Glutamatergic neuron (in vitro differentiated cells): ENCODE measurements at regions not wholly inside any gene's neighbourhood (a gene's known extent, or its start where the extent isn't known, plus 50 kb on each side); places are given as distances from the start of the nearest gene placed in this dataset.
"Not testable (repeated sequence)": the region's sequence is repeated elsewhere in the genome, so short reads cannot be mapped to it uniquely, and the experiment has no call there.

ENCODE experiments used
- DNase-seq: peaks from one replicate; pipeline ENCODE4 v3.0.0; 2022
- H3K27ac Mint-ChIP-seq: one replicate; pipeline ENCODE4 v1.8.0; 2020; ENCODE audit warnings: mild to moderate bottlenecking, mixed read lengths, inconsistent platforms; ENCODE audit not compliant: unreplicated experiment
- H3K27me3 Mint-ChIP-seq: one replicate; pipeline ENCODE4 v1.8.0; 2020; ENCODE audit warnings: mild to moderate bottlenecking, moderate library complexity, mixed read lengths, inconsistent platforms; ENCODE audit not compliant: unreplicated experiment
- H3K36me3 Mint-ChIP-seq: one replicate; pipeline ENCODE4 v1.8.0; 2020; ENCODE audit warnings: mild to moderate bottlenecking, mixed read lengths, inconsistent platforms; ENCODE audit not compliant: unreplicated experiment
- H3K4me1 Mint-ChIP-seq: one replicate; pipeline ENCODE4 v1.8.0; 2020; ENCODE audit warnings: mild to moderate bottlenecking, low read depth, mixed read lengths, inconsistent platforms; ENCODE audit not compliant: unreplicated experiment
- H3K4me3 Mint-ChIP-seq: one replicate; pipeline ENCODE4 v1.8.0; 2020; ENCODE audit warnings: mild to moderate bottlenecking, mixed read lengths, inconsistent platforms; ENCODE audit not compliant: unreplicated experiment
- H3K9me3 Mint-ChIP-seq: one replicate; pipeline ENCODE4 v1.8.0; 2020; ENCODE audit warnings: mild to moderate bottlenecking, moderate library complexity, mixed read lengths, inconsistent platforms; ENCODE audit not compliant: unreplicated experiment
- CTCF ChIP-seq: fragments of 200-600 bp; sonication (generic); IDR thresholded peaks from one replicate; pipeline ENCODE4 v1.5.0; 2021; ENCODE audit not compliant: partially characterized antibody, unreplicated experiment

DNA sequence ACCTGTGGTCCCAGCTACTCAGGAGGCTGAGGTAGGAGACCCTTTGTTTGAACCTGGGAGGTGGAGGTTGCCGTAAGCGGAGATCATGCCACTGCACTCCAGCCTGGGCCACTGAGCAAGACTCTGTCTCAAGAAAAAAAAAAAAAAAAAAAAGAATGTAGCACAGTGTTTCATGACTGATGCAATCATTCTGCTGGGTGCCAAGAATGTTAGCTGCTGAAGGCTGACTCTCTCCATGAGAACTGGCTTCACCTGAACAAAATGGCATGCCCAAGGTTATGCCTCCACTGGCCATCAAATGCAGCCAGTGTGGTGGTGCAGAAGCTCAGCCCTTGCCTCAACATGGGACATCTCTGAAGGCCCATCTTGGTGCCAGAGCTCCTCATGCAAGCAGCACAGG, 412.1 kb downstream of the ADAM29 start:
- no peak overlapping the region for H3K27ac Mint-ChIP-seq

DNA sequence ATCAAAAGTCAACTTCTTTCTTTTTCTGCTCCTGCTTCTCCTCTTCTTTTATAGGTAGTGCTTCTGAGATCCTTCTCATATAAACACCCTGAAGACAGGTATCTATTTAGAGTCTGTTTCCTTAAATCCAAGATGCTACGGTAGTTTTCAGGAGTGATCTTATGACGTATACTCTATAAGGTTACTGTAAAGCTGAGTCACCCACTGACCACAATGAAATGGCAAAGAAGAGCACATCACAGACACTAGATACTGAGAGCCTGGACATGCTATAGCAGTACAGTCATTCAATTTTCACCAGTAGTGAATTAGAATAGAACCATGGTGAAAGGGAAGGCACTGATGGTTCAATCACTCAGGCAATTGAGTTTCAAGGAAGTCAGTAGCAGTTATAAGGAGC, 412.5 kb downstream of the ADAM29 start:
- no peak for DNase-seq
- no peak for TF ChIP-seq CTCF
- no peaks in the 10 kb centered on the region for H3K4me1 Mint-ChIP-seq
- H3K9me3 Mint-ChIP-seq: no peaks in the 10 kb centered on the region
- H3K27me3 Mint-ChIP-seq: no peaks in the 10 kb centered on the region
- H3K4me3 Mint-ChIP-seq: no peak overlapping the region
- H3K36me3 Mint-ChIP-seq: no peaks in the 10 kb centered on the region
- H3K27ac Mint-ChIP-seq: no peak overlapping the region

More for the DNA sequence above, 412.1 kb downstream of the ADAM29 start:
- H3K27me3 Mint-ChIP-seq: no peaks in the 10 kb centered on the region
- no peaks in the 10 kb centered on the region for H3K4me1 Mint-ChIP-seq
- H3K9me3 Mint-ChIP-seq: no peaks in the 10 kb centered on the region
- TF ChIP-seq CTCF: no peak
- no peaks in the 10 kb centered on the region for H3K36me3 Mint-ChIP-seq
- DNase-seq: no peak
- no peak overlapping the region for H3K4me3 Mint-ChIP-seq

GRCh38 chr4:175335331-175335730, 417.2 kb downstream of the ADAM29 start:
- no peaks in the 10 kb centered on the region for H3K27me3 Mint-ChIP-seq
- H3K27ac Mint-ChIP-seq: no peak overlapping the region
- no peaks in the 10 kb centered on the region for H3K36me3 Mint-ChIP-seq
- H3K9me3 Mint-ChIP-seq: no peaks in the 10 kb centered on the region
- no peak for DNase-seq
- no peak for TF ChIP-seq CTCF
- H3K4me3 Mint-ChIP-seq: no peak overlapping the region
- H3K4me1 Mint-ChIP-seq: no peaks in the 10 kb centered on the region

DNA sequence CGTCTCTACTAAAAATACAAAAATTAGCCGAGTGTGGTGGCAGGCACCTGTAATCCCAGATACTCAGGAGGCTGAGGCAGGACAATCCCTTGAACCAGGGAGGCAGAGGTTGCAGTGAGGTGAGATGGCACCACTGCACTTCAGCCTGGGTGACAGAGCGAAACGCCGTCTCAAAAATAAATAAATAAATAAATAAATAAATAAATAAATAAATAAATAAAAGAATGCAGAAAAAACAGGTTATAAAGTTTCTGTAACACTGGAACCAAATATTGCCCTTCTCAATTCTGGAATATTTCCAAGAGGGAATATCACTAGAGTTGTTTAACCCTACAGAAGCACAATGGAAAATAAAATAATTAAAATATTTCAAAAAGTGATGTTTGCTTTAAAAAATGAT, 418.4 kb downstream of the ADAM29 start:
- H3K27me3 Mint-ChIP-seq, H3K36me3 Mint-ChIP-seq, H3K27ac Mint-ChIP-seq, DNase-seq, H3K4me1 Mint-ChIP-seq, H3K4me3 Mint-ChIP-seq, H3K9me3 Mint-ChIP-seq: not testable (repeated sequence)

- Mint-ChIP-seq H3K9me3 (peaks cover 3% of the 10 kb centered on the region), H3K27me3 (no peaks in the 10 kb centered on the region), H3K4me1 (no peaks in the 10 kb centered on the region), H3K36me3 (peaks cover 5% of the 10 kb centered on the region), H3K4me3 (no peak overlapping the region), H3K27ac (no peak overlapping the region)
- no peak for DNase-seq
- TF ChIP-seq CTCF: no peak
Observed at GRCh38 chr4:175339100-175339707, 421.0 kb downstream of the ADAM29 start.
